Prostate gland (tissue), 2 donors: ENCODE measurements at regions not wholly inside any gene's neighbourhood (a gene's known extent, or its start where the extent isn't known, plus 50 kb on each side); places are given as distances from the start of the nearest gene placed in this dataset.

ENCODE experiments used
- DNase-seq: peaks from one replicate; pipeline ENCODE4 v3.0.0-alpha.2; 2019; ENCODE audit warnings: low spot score
- H3K27ac ChIP-seq, 2 donors: fragments of 200-600 bp; sonication (generic); 2 replicates each; pipeline ENCODE4 v1.5.1; 2017 to 2019
- H3K27me3 ChIP-seq: fragments of 200-600 bp; sonication (generic); replicated peaks from 2 replicates; pipeline ENCODE4 v1.5.1; 2019; ENCODE audit not compliant: insufficient read depth
- H3K36me3 ChIP-seq, 2 donors: fragments of 200-600 bp; sonication (generic); 1 replicate in 1 of 2; 2 replicates in 1 of 2; pipeline versions ENCODE4 v1.5.1 to v1.8.1; 2017 to 2019
- H3K4me1 ChIP-seq: fragments of 200-600 bp; sonication (generic); replicated peaks from 2 replicates; pipeline ENCODE4 v1.5.1; 2019
- H3K4me3 ChIP-seq, 2 donors: fragments of 200-600 bp; sonication (generic); 2 replicates each; pipeline ENCODE4 v1.5.1; 2017 to 2019
- H3K9me3 ChIP-seq: fragments of 200-600 bp; sonication (generic); 2 replicates; pipeline ENCODE4 v1.5.1; 2017
- CTCF ChIP-seq, 4 experiments: fragments of 200-600 bp in 2 of 4; fragments of 450-650 bp in 2 of 4; sonication (generic) in 2 of 4; IDR thresholded peaks; 1 replicate in 3 of 4; 2 replicates in 1 of 4; pipeline ENCODE4 v1.5.1; 2016 to 2019; ENCODE audit warnings: antibody characterized with exemption in 4 of 4, mild to moderate bottlenecking in 2 of 4, moderate library complexity in 2 of 4
- POLR2A ChIP-seq: fragments of 450-650 bp; IDR thresholded peaks from one replicate; pipeline ENCODE4 v1.6.1; 2016; ENCODE audit warnings: antibody characterized with exemption, mild to moderate bottlenecking
- POLR2AphosphoS5 ChIP-seq: sonication (generic); formaldehyde crosslinking; IDR thresholded peaks from one replicate; pipeline ENCODE4 v1.6.1; 2017; ENCODE audit warnings: antibody characterized with exemption
- WGBS: methylation state at CpG from one replicate; pipeline ENCODE4 v1.1.5; 2018; 5-methylcytosine and 5-hydroxymethylcytosine counted together
- intact Hi-C: fragments of 100-400 bp; cut with DNase I; formaldehyde crosslinking; loops from one replicate; pipeline ENCODE4 v1.14.2; 2022

GRCh38 chr13:34772881-34773280 is 169.2 kb upstream of the NBEA start:
- intact Hi-C loops, result no loop called here
- no peaks in the 10 kb centered on the region for H3K27me3 ChIP-seq
- WGBS, result 77% methylated on average over 3 of the region's 3 CpGs
- no peak for DNase-seq
- no peaks in the 10 kb centered on the region for H3K9me3 ChIP-seq
- no peaks in the 10 kb centered on the region for H3K36me3 ChIP-seq
- no peak overlapping the region for H3K27ac ChIP-seq
- no peak overlapping the region for H3K4me3 ChIP-seq
- H3K4me1 ChIP-seq, result no peaks in the 10 kb centered on the region
- TF ChIP-seq POLR2AphosphoS5, result no peak
- TF ChIP-seq CTCF (IDR thresholded peaks at IDR 0.05), result no peak
- TF ChIP-seq POLR2A, result no peak

GRCh38 chr13:34776390-34776981 is 165.6 kb upstream of the NBEA start:
- TF ChIP-seq POLR2A (no peak), POLR2AphosphoS5 (no peak), CTCF (IDR thresholded peaks at IDR 0.05) (no peak)
- Histone ChIP-seq H3K27me3 (no peaks in the 10 kb centered on the region), H3K9me3 (no peaks in the 10 kb centered on the region), H3K4me3 (no peak overlapping the region), H3K27ac (no peak overlapping the region), H3K36me3 (no peaks in the 10 kb centered on the region), H3K4me1 (no peaks in the 10 kb centered on the region)
- no peak for DNase-seq
- WGBS, result 83% methylated on average over 2 of the region's 2 CpGs
- intact Hi-C loops, result no loop called here

- H3K4me1 ChIP-seq, result no peaks in the 10 kb centered on the region
- DNase-seq, result no peak
- H3K27ac ChIP-seq, result no peak overlapping the region
- no peaks in the 10 kb centered on the region for H3K9me3 ChIP-seq
- no peaks in the 10 kb centered on the region for H3K27me3 ChIP-seq
- H3K4me3 ChIP-seq, result no peak overlapping the region
- intact Hi-C loops, result no loop called here
- 81% methylated on average over 8 of the region's 8 CpGs for WGBS
- no peak for TF ChIP-seq CTCF (IDR thresholded peaks at IDR 0.05)
- TF ChIP-seq POLR2AphosphoS5, result no peak
- no peak for TF ChIP-seq POLR2A
- H3K36me3 ChIP-seq, result no peaks in the 10 kb centered on the region
Observed at GRCh38 chr13:34777089-34777913, 164.8 kb upstream of the NBEA start.

GRCh38 chr13:34777914-34778303 is 164.2 kb upstream of the NBEA start:
- TF ChIP-seq POLR2AphosphoS5, result no peak
- intact Hi-C loops, result no loop called here
- WGBS, result 95% methylated on average over 5 of the region's 5 CpGs

GRCh38 chr13:34779171-34779570 is 162.9 kb upstream of the NBEA start:
- 68% methylated on average over 6 of the region's 6 CpGs for WGBS

More at GRCh38 chr13:34777914-34778303, 164.2 kb upstream of the NBEA start:
- Histone ChIP-seq H3K27me3 (no peaks in the 10 kb centered on the region), H3K9me3 (no peaks in the 10 kb centered on the region), H3K27ac (no peak overlapping the region), H3K36me3 (no peaks in the 10 kb centered on the region), H3K4me3 (no peak overlapping the region), H3K4me1 (no peaks in the 10 kb centered on the region)
- DNase-seq, result no peak

More at GRCh38 chr13:34779171-34779570, 162.9 kb upstream of the NBEA start:
- Histone ChIP-seq H3K9me3 (no peaks in the 10 kb centered on the region), H3K4me1 (no peaks in the 10 kb centered on the region), H3K27ac (no peak overlapping the region), H3K27me3 (no peaks in the 10 kb centered on the region), H3K4me3 (no peak overlapping the region), H3K36me3 (no peaks in the 10 kb centered on the region)
- intact Hi-C loops, result no loop called here
- DNase-seq, result no peak
- TF ChIP-seq POLR2AphosphoS5 (no peak), CTCF (IDR thresholded peaks at IDR 0.05) (no peak), POLR2A (no peak)
